Muscle layer of duodenum (tissue), 2 donors: ENCODE measurements at regions not wholly inside any gene's neighbourhood (a gene's known extent, or its start where the extent isn't known, plus 50 kb on each side); places are given as distances from the start of the nearest gene placed in this dataset.

Experiments used
- H3K27ac ChIP-seq: one replicate; pipeline ENCODE4 v1.7.0; 2013; ENCODE audit warnings: mild to moderate bottlenecking, low read length
- H3K27me3 ChIP-seq: one replicate; pipeline ENCODE4 v1.7.0; 2013; ENCODE audit warnings: low read depth, mild to moderate bottlenecking, control low read depth, low read length
- H3K36me3 ChIP-seq, 2 donors: one replicate each; pipeline ENCODE4 v1.7.0; 2013; ENCODE audit warnings: low read length in 2 of 2, control low read depth in 1 of 2, mild to moderate bottlenecking in 1 of 2; ENCODE audit not compliant: insufficient read depth in 2 of 2, control insufficient read depth in 1 of 2
- H3K4me1 ChIP-seq, 2 donors: one replicate each; pipeline ENCODE4 v1.7.0; 2013; ENCODE audit warnings: low read length in 2 of 2, mild to moderate bottlenecking in 2 of 2, control low read depth in 1 of 2, moderate library complexity in 1 of 2; ENCODE audit not compliant: insufficient read depth in 2 of 2, control insufficient read depth in 1 of 2
- H3K4me3 ChIP-seq, 2 donors: one replicate each; pipeline ENCODE4 v1.7.0; 2013; ENCODE audit warnings: low read length in 2 of 2, low read depth in 1 of 2, mild to moderate bottlenecking in 1 of 2
- H3K9me3 ChIP-seq, 2 donors: one replicate each; pipeline ENCODE4 v1.7.0; 2013; ENCODE audit warnings: low read length in 2 of 2, control low read depth in 1 of 2, mild to moderate bottlenecking in 1 of 2; ENCODE audit not compliant: control insufficient read depth in 1 of 2
- donor health status: healthy.

- no peaks in the 10 kb centered on the region for H3K9me3 ChIP-seq
- no peaks in the 10 kb centered on the region for H3K36me3 ChIP-seq
- H3K4me1 ChIP-seq, result no peaks in the 10 kb centered on the region
- H3K27me3 ChIP-seq, result no peaks in the 10 kb centered on the region
- no peak overlapping the region for H3K4me3 ChIP-seq
- H3K27ac ChIP-seq, result no peak overlapping the region
Observed at GRCh38 chr5:4651806-4652565, 488.1 kb upstream of the ADAMTS16 start.

DNA sequence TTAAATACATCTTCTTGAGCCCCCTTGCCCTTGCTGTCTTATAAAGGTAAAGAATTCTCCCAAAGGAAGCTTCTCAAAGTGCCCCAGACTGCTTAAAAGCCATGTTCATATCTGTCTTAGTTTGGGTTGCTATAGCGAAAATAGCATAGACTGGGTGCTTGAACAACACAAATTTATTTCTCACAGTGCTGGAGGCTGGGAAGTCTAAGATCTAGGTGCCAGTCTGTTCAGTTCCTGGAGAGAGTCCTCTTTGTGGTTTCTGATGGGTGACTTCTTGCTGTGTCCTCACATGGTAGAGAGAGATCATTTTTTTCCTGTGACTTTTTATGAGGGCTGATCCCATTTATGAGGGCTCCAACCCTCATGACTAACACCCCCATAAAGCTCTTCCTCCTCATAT, 486.7 kb upstream of the ADAMTS16 start:
- no peaks in the 10 kb centered on the region for H3K4me1 ChIP-seq
- H3K4me3 ChIP-seq, result no peak overlapping the region
- no peaks in the 10 kb centered on the region for H3K27me3 ChIP-seq
- no peak overlapping the region for H3K27ac ChIP-seq
- H3K9me3 ChIP-seq, result no peaks in the 10 kb centered on the region
- no peaks in the 10 kb centered on the region for H3K36me3 ChIP-seq

DNA sequence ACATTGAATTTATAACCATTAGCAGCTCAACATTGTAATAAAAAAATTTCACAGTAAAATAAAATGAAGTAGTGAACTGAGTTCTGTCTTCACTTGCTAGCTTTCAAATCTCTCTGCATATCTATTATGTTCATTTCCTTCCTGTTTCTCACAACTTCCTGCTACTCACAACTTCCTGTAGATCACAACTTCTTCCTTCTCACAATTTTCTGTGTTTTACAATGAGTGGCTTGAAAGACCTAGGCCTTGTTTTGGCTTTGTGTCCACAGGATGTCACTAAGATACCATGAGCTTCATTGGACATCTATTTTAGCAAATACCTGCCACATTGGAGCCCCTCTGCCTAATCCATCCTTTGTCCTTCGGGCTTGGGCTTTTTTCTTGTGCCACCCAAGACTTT, 480.3 kb upstream of the ADAMTS16 start:
- Histone ChIP-seq H3K27me3 (no peaks in the 10 kb centered on the region), H3K36me3 (no peaks in the 10 kb centered on the region), H3K9me3 (no peaks in the 10 kb centered on the region), H3K4me1 (no peaks in the 10 kb centered on the region), H3K4me3 (no peak overlapping the region), H3K27ac (no peak overlapping the region)

GRCh38 chr5:4661326-4661725, 478.8 kb upstream of the ADAMTS16 start:
- Histone ChIP-seq H3K4me1 (no peaks in the 10 kb centered on the region), H3K36me3 (no peaks in the 10 kb centered on the region), H3K27ac (no peak overlapping the region), H3K27me3 (no peaks in the 10 kb centered on the region), H3K4me3 (no peak overlapping the region), H3K9me3 (no peaks in the 10 kb centered on the region)

- Histone ChIP-seq H3K4me1 (no peaks in the 10 kb centered on the region), H3K36me3 (no peaks in the 10 kb centered on the region), H3K27ac (no peak overlapping the region), H3K9me3 (no peaks in the 10 kb centered on the region), H3K4me3 (no peak overlapping the region), H3K27me3 (no peaks in the 10 kb centered on the region)
Observed at GRCh38 chr5:4661836-4662235, 478.3 kb upstream of the ADAMTS16 start.

DNA sequence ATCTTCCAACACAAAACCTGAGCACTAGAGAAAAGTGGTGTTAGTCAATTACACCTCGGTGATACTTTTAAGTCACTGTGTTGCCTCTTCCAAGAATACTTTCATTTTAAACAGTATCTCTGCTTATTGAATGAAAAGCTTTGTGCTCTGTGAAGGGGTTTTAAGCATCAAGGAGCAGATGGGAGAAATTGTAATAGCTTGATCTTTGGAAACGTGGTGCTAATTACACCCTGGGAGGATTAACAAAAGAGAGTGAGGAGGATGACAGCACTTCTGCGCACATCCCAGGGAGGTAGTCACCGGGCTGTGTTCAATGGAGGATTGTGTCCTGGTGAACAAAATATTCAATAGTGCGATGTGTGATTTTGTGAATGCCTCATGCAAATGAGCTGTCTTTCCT, 477.4 kb upstream of the ADAMTS16 start:
- no peaks in the 10 kb centered on the region for H3K27me3 ChIP-seq
- no peaks in the 10 kb centered on the region for H3K36me3 ChIP-seq
- H3K27ac ChIP-seq, result no peak overlapping the region
- H3K9me3 ChIP-seq, result no peaks in the 10 kb centered on the region
- H3K4me1 ChIP-seq, result no peaks in the 10 kb centered on the region
- no peak overlapping the region for H3K4me3 ChIP-seq

DNA sequence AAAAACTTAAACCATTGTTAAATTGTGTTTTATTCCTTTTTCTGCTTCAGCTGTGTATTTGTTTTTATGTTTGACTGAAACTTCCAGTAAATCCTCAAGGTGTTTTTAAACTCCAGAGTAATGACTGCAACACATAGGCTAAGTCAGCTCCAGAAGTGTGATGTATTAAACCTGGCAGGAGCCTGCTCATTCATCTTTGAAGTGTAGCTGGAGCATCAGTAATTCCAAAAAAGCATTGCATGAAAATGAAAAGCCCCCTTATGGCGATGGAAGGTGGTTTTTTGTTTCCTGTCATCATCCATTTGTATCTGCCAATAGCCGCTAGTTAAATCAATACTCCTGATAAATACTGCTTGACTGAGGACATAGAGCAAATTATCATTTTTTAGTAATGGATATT, 474.2 kb upstream of the ADAMTS16 start:
- Histone ChIP-seq H3K4me3 (no peak overlapping the region), H3K27me3 (no peaks in the 10 kb centered on the region), H3K36me3 (no peaks in the 10 kb centered on the region), H3K4me1 (no peaks in the 10 kb centered on the region), H3K27ac (no peak overlapping the region), H3K9me3 (no peaks in the 10 kb centered on the region)

GRCh38 chr5:4674166-4674565, 466.0 kb upstream of the ADAMTS16 start:
- Histone ChIP-seq H3K4me1 (no peaks in the 10 kb centered on the region), H3K9me3 (no peaks in the 10 kb centered on the region), H3K36me3 (no peaks in the 10 kb centered on the region), H3K27ac (no peak overlapping the region), H3K4me3 (no peak overlapping the region), H3K27me3 (no peaks in the 10 kb centered on the region)

DNA sequence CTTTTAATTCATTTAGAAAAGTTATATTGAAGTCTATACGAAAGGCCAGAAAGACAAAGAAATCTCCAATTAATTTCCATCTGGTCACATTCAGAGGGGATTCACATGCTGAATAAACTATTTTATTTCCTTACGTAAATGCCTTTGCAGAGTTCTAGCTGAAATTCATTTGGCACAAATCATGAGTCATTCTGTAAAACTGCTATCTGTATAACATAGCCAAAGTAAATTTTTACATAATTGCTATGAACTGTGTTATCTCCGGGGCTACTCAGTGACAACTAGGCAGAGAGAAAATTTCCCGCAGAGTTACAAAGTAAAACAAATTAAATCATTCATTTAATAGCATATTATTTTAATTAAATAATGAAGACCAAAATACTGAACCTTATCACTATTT, 463.2 kb upstream of the ADAMTS16 start:
- no peaks in the 10 kb centered on the region for H3K27me3 ChIP-seq
- no peak overlapping the region for H3K27ac ChIP-seq
- H3K4me1 ChIP-seq, result no peaks in the 10 kb centered on the region
- H3K9me3 ChIP-seq, result no peaks in the 10 kb centered on the region
- H3K4me3 ChIP-seq, result no peak overlapping the region
- H3K36me3 ChIP-seq, result no peaks in the 10 kb centered on the region

GRCh38 chr5:4684946-4685345, 455.2 kb upstream of the ADAMTS16 start:
- H3K4me3 ChIP-seq, result no peak overlapping the region
- no peaks in the 10 kb centered on the region for H3K27me3 ChIP-seq
- H3K36me3 ChIP-seq, result no peaks in the 10 kb centered on the region
- H3K27ac ChIP-seq, result no peak overlapping the region
- H3K9me3 ChIP-seq, result peaks cover 3 to 6% of the 10 kb centered on the region in 2 donors
- no peaks in the 10 kb centered on the region for H3K4me1 ChIP-seq

- H3K36me3 ChIP-seq, result no peaks in the 10 kb centered on the region
- H3K27me3 ChIP-seq, result no peaks in the 10 kb centered on the region
- H3K4me1 ChIP-seq, result no peaks in the 10 kb centered on the region
- H3K27ac ChIP-seq, result no peak overlapping the region
- H3K9me3 ChIP-seq, result no peaks in the 10 kb centered on the region
- no peak overlapping the region for H3K4me3 ChIP-seq
Observed at GRCh38 chr5:4698596-4698995, 441.5 kb upstream of the ADAMTS16 start.

GRCh38 chr5:4699592-4699991, 440.5 kb upstream of the ADAMTS16 start:
- H3K4me3 ChIP-seq, result no peak overlapping the region
- H3K27ac ChIP-seq, result no peak overlapping the region
- H3K36me3 ChIP-seq, result no peaks in the 10 kb centered on the region
- no peaks in the 10 kb centered on the region for H3K9me3 ChIP-seq
- no peaks in the 10 kb centered on the region for H3K4me1 ChIP-seq
- no peaks in the 10 kb centered on the region for H3K27me3 ChIP-seq
